OCI-LY1 (cell line): ENCODE measurements at regions not wholly inside any gene's neighbourhood (a gene's known extent, or its start where the extent isn't known, plus 50 kb on each side); places are given as distances from the start of the nearest gene placed in this dataset.
"Not testable (repeated sequence)": the region's sequence is repeated elsewhere in the genome, so short reads cannot be mapped to it uniquely, and the experiment has no call there.

Experiments used
- H2AFZ ChIP-seq: fragments of 200-600 bp; sonication (generic), shearing (Covaris generic); 2 replicates; pipeline ENCODE4 v1.6.0; 2014; ENCODE audit warnings: antibody characterized with exemption, mild to moderate bottlenecking, low read length
- H3F3A ChIP-seq: fragments of 200-600 bp; sonication (generic), shearing (Covaris generic); 2 replicates; pipeline ENCODE4 v1.6.0; 2014; ENCODE audit warnings: mild to moderate bottlenecking, antibody characterized with exemption, low read length, moderate library complexity; ENCODE audit not compliant: insufficient read depth
- H3K27ac ChIP-seq: fragments of 200-600 bp; sonication (generic); 2 replicates; pipeline ENCODE4 v1.5.1; 2014; ENCODE audit warnings: low read length, mixed run types, mild to moderate bottlenecking, low read depth; ENCODE audit not compliant: poor library complexity, severe bottlenecking
- H3K27me3 ChIP-seq: fragments of 200-600 bp; sonication (generic); 2 replicates; pipeline ENCODE4 v1.6.0; 2014; ENCODE audit warnings: antibody characterized with exemption, mild to moderate bottlenecking, low read length, moderate library complexity; ENCODE audit not compliant: insufficient read depth
- H3K36me3 ChIP-seq: fragments of 200-600 bp; sonication (generic); 2 replicates; pipeline ENCODE4 v1.6.1; 2014; ENCODE audit warnings: mild to moderate bottlenecking, antibody characterized with exemption, low read length, moderate library complexity, mixed read lengths; ENCODE audit not compliant: insufficient read depth
- H3K4me1 ChIP-seq: fragments of 200-600 bp; sonication (generic); 2 replicates; pipeline ENCODE4 v1.5.1; 2014; ENCODE audit warnings: mild to moderate bottlenecking, low read length, moderate library complexity; ENCODE audit not compliant: insufficient read depth, severe bottlenecking
- H3K4me2 ChIP-seq: fragments of 200-600 bp; sonication (generic), shearing (Covaris generic); 2 replicates; pipeline ENCODE4 v1.6.1; 2014; ENCODE audit warnings: low read length
- H3K4me3 ChIP-seq: fragments of 200-600 bp; sonication (generic); 2 replicates; pipeline ENCODE4 v1.5.1; 2014; ENCODE audit warnings: low read length, low read depth, mild to moderate bottlenecking, mixed read lengths; ENCODE audit not compliant: poor library complexity, severe bottlenecking
- H3K79me2 ChIP-seq: fragments of 200-600 bp; shearing (Covaris generic); 2 replicates; pipeline ENCODE4 v1.6.1; 2016; ENCODE audit warnings: mixed run types, low read length, mixed read lengths; ENCODE audit not compliant: insufficient read depth
- H3K9ac ChIP-seq: fragments of 200-600 bp; sonication (generic), shearing (Covaris generic); 2 replicates; pipeline ENCODE4 v1.6.1; 2014; ENCODE audit warnings: mild to moderate bottlenecking, low read length, mixed read lengths
- H3K9me2 ChIP-seq: fragments of 200-600 bp; sonication (generic), shearing (Covaris generic); 2 replicates; pipeline ENCODE4 v1.6.1; 2014; ENCODE audit warnings: low read depth, mild to moderate bottlenecking, low read length, mixed read lengths
- H3K9me3 ChIP-seq: fragments of 200-600 bp; shearing (Covaris generic); 2 replicates; pipeline ENCODE4 v1.6.1; 2014; ENCODE audit warnings: low read length, mixed read lengths
- H4K20me1 ChIP-seq: fragments of 200-600 bp; sonication (generic), shearing (Covaris generic); 2 replicates; pipeline ENCODE4 v1.6.0; 2016; ENCODE audit warnings: mild to moderate bottlenecking, low read length; ENCODE audit not compliant: insufficient read depth

GRCh38 chr16:29602247-29602625 lies 60.8 kb upstream of the SPN start:
- peak overlapping the region; percentile 98 for H3K27ac ChIP-seq
- peak overlapping the region; percentile 93 for H3K4me2 ChIP-seq
- not testable (repeated sequence) for H3K9me2 ChIP-seq, H3K36me3 ChIP-seq, H3K27me3 ChIP-seq, H2AFZ ChIP-seq, H3K9me3 ChIP-seq, H3F3A ChIP-seq, H4K20me1 ChIP-seq
- peaks cover 52% of the 10 kb centered on the region for H3K4me1 ChIP-seq
- peak overlapping the region; percentile 64 for H3K4me3 ChIP-seq
- peak overlapping the region; percentile 60; the same call in 1 of the 2 replicates for H3K9ac ChIP-seq
- H3K79me2 ChIP-seq = peaks cover 16% of the 10 kb centered on the region

GRCh38 chr16:29602683-29603088 lies 60.4 kb upstream of the SPN start:
- not testable (repeated sequence) for H3K9me3 ChIP-seq, H4K20me1 ChIP-seq, H2AFZ ChIP-seq, H3K9ac ChIP-seq, H3F3A ChIP-seq, H3K36me3 ChIP-seq, H3K9me2 ChIP-seq, H3K27me3 ChIP-seq
- Histone ChIP-seq H3K27ac (peak overlapping the region; percentile 98), H3K4me2 (peak overlapping the region; percentile 93; the same call in 1 of the 2 replicates), H3K4me1 (peaks cover 57% of the 10 kb centered on the region), H3K79me2 (peaks cover 16% of the 10 kb centered on the region), H3K4me3 (peak overlapping the region; percentile 64)

GRCh38 chr16:29604631-29605549 lies 58.2 kb upstream of the SPN start:
- H3K9ac ChIP-seq, H2AFZ ChIP-seq, H3F3A ChIP-seq, H4K20me1 ChIP-seq, H3K27me3 ChIP-seq, H3K9me2 ChIP-seq, H3K9me3 ChIP-seq, H3K36me3 ChIP-seq, H3K4me2 ChIP-seq, H3K27ac ChIP-seq, H3K4me3 ChIP-seq: not testable (repeated sequence)
- peaks cover 61% of the 10 kb centered on the region for H3K4me1 ChIP-seq
- H3K79me2 ChIP-seq = peaks cover 14% of the 10 kb centered on the region

- not testable (repeated sequence) for H3F3A ChIP-seq, H3K9ac ChIP-seq, H2AFZ ChIP-seq, H3K27ac ChIP-seq, H3K4me3 ChIP-seq, H3K36me3 ChIP-seq, H3K9me2 ChIP-seq, H3K9me3 ChIP-seq, H4K20me1 ChIP-seq, H3K4me2 ChIP-seq, H3K27me3 ChIP-seq
- H3K4me1 ChIP-seq = peaks cover 58% of the 10 kb centered on the region
- peaks cover 14% of the 10 kb centered on the region for H3K79me2 ChIP-seq
Observed at GRCh38 chr16:29605593-29606205, 57.3 kb upstream of the SPN start.

- not testable (repeated sequence) for H3K9me3 ChIP-seq, H3K27me3 ChIP-seq, H3K9ac ChIP-seq, H3F3A ChIP-seq, H3K9me2 ChIP-seq, H3K27ac ChIP-seq, H4K20me1 ChIP-seq, H2AFZ ChIP-seq
- Histone ChIP-seq H3K79me2 (peaks cover 20% of the 10 kb centered on the region), H3K4me1 (peaks cover 50% of the 10 kb centered on the region), H3K4me3 (peak overlapping the region; percentile 26), H3K36me3 (peaks cover 13% of the 10 kb centered on the region; the same call in 1 of the 2 replicates), H3K4me2 (peak overlapping the region; percentile 43; the same call in 1 of the 2 replicates)
Observed at GRCh38 chr16:29606669-29607427, 56.2 kb upstream of the SPN start.

GRCh38 chr16:29607428-29607823 lies 55.6 kb upstream of the SPN start:
- Histone ChIP-seq H3K4me2 (peak overlapping the region; percentile 43; the same call in 1 of the 2 replicates), H3K36me3 (peaks cover 13% of the 10 kb centered on the region; the same call in 1 of the 2 replicates), H3K79me2 (peaks cover 20% of the 10 kb centered on the region), H3K4me1 (peaks cover 45% of the 10 kb centered on the region), H3K4me3 (peak overlapping the region; percentile 26)
- H3K9me3 ChIP-seq, H3F3A ChIP-seq, H4K20me1 ChIP-seq, H2AFZ ChIP-seq, H3K9ac ChIP-seq, H3K27ac ChIP-seq, H3K9me2 ChIP-seq, H3K27me3 ChIP-seq: not testable (repeated sequence)
